ENCODE measurements at regions not wholly inside any gene's neighbourhood (a gene's known extent, or its start where the extent isn't known, plus 50 kb on each side); places are given as distances from the start of the nearest gene placed in this dataset.

GRCh38 chr10:33966946-33967345, 632.5 kb upstream of the NRP1 start:
- TF ChIP-seq CTCF (IDR thresholded peaks at IDR 0.05) = no peak
- no peak for TF ChIP-seq ZFX (IDR thresholded peaks at IDR 0.05; ENCODE audit: borderline replicate concordance)
